Left renal cortex interstitium (tissue), 4 donors: ENCODE measurements at regions not wholly inside any gene's neighbourhood (a gene's known extent, or its start where the extent isn't known, plus 50 kb on each side); places are given as distances from the start of the nearest gene placed in this dataset.

Experiments
- DNase-seq, 4 donors: peaks; one replicate each; pipeline ENCODE4 v3.0.0-alpha.2; 2013; ENCODE audit warnings: low read depth in 4 of 4, low spot score in 2 of 4, missing footprints in 1 of 4

DNA sequence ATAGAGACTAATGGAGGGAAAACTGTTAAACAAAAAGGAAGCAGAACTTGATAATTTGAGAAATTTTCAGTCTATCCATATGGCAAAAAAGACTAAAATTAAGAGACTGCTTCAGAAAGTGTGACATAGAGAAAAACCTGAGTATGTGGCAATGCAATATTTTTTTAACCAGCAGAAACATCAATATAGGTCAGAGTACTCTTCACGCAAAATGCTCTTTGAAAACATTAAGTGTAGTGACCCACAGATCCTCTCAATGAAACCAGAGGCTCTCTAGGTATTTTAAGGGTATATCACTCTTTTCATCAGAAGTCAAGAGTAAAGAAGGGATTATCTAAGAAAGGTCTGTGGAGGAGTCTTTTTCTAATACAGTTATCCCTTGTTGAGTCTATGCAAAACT, 1394.8 kb downstream of the DSC3 start:
- no peak for DNase-seq

DNA sequence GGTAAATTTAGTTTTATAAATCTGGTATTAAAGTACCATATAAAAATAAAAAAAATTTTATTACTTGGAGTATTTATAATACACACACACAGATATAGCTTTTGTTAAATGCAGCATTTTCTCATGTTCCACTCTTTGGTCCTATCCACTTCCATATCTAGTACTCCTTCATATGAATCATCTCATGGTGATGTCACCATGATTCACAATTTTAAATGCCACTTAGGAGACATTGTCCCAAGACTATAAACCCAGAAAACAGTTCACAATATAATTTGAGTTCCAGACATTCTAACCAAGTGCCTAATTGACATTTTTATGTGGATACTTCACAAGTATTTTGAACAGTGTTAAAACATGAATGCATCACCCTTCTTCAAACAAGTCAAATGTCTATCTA, 1398.3 kb downstream of the DSC3 start:
- DNase-seq = no peak

DNA sequence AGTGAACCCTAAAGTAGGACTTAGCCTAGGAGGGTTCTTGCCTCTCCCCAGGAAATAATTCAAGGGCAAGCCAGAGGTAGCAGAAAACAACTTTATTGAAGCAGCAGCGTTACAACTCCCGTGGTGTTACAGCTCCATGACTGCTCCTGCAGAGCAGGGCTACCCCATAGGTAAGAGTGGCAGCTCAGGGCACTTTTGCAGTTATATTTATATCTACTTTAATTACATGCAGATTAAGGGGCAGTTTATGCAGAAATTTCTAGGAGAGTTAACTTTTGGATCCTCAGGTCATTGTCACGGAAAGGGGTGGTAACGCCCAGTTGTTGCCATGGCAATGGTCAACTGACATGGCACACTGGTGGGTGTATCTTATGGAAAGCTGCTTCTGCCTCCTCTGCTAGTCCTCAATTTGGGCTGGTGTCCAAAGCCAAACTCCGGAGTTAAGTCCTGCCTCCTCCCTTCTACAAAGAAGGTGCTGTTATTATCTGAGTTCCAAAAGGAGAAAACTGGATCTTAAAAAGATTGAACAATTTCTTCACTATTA, 1413.0 kb downstream of the DSC3 start:
- DNase-seq = no peak

DNA sequence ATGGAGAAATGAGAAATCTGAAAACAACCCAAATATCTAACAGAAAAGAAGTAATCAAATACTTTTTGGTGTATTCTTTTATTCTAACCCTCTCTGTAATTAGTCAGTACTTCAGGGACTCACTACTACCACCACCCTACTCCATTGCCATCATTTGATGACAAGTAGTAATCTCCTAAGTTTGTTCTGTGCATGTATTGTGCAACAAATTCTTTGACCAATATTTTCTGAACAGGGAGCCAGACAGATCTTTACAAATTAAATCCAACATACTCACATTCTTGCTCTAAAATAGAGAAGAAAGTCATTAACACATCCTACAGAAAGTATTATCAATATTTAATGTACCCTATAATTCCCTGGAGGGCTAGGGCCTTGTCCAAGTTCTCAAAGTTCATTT, 1416.4 kb downstream of the DSC3 start:
- no peak for DNase-seq

DNA sequence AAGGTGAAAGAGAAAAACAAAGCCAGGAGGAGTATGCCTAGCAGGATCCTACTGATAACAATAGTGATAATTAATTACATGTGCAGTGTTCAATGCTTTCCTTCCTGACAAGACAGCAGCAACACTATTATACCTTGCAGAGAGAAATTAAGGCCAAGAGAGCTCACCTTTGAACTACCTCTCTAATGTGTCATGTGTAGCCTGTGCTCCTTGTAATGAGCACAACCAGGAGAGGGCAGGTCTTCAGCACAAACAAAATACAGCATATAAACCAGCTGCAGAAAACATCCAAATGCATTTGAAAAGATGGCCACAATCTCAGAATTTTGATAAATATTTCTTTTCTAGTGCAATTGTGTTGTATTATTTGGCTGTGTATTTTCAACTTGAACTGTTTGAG, 1425.7 kb downstream of the DSC3 start:
- no peak for DNase-seq

DNA sequence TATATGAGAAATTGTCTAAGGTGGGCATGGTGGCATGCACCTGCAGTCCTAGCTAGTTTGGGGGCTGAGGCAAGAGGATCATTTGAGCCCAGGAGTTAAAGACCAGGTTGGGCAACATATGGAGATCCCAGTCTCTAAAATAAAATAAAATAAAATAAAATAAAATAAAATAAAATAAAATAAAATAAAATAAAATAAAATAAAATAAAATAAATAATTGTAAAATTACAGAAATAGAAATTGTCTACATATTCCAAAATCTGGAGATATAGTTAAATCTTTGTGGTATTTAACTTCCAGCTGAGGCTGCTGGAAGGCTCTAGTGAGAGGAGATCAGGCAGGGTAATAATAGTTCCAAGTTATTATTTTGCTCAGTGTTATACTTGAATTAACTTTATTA, 1432.1 kb upstream of the CDH2 start:
- DNase-seq = no peak

DNA sequence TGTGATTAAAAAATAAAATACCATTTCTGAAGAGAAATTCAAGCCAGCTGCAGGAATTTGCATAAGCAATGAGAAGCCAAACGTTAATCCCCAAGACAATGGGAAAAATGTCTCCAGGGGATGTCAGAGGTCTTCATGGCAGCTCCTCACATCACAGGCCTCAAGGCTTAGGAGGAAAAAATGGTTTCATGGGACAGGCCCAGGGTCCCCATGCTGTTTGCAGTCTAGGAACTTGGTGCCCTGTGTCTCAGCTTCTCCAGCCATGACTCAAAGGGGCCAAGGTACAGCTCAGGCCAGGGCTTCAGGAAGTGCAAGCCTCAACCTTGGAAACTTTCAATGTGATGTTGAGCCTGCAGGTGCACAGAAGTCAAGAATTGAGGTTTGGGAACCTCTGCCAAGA, 1428.4 kb upstream of the CDH2 start:
- no peak for DNase-seq

DNA sequence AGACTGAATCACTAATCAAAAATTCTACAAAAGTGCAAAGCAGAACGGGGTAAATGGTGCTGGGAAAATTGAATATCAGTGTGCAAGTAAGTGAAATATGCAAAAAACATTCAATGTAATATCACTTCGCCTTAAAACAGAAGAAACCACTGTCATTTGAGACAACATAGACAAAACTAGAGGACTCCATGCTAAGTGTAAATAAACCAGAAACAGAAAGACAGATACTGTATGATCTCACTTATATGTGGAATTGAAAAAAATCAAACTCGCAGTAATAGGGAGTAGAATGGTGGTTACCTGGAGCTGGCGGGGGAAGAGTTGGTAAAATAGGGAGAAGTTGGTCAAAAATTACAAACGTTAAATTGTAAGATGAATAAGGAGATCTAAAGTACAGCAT, 1420.0 kb upstream of the CDH2 start:
- DNase-seq = no peak

DNA sequence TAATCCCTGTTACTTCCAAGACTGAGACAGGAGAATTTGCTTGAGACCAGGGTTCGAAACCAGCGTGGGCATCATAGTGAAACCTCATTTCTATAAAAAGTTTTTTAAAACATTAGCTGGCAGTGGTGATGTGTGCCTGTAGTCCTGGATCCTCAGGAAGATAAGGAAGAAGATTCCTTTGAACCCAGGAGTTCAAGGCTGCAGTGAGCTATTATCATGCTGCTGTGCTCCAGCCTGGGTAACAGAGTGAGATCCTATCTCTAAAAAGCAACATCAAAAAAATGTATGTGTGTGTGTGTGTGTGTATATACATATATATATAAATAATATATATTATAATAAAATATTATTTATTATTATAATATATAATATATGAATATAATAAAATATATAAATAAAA, 1417.6 kb upstream of the CDH2 start:
- no peak for DNase-seq

DNA sequence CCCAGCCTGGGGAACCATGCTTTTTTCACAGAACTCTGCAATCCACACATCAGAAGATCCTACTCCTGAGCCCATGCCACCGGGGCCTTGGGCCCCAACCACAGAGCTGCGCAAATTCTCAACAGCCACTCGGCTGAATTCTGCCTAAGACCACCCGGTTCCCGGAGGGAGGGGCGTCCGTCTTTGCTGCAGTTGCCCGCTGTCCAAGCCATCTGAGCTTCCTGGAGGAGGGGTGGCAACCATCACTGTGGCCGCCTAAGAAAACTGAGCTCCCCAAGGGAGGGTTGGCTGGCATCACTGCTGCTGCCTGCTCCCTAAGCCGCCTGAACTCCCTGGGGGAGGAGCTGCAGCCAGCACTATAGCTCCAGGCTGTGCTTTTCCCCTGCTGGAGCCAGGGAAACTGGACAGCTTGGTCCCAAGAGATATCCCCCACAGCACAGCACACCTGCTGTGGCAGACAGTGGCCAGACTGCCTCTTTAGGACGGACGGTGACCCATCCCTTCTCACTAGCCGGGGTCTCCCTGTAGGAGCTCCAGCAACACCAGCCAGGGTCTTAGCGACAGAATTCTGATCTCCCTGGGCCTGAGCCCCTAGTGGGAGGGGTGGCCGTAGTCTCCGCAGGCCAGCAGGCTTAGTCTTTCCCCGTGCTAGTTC, 1411.6 kb upstream of the CDH2 start:
- no peak for DNase-seq

DNA sequence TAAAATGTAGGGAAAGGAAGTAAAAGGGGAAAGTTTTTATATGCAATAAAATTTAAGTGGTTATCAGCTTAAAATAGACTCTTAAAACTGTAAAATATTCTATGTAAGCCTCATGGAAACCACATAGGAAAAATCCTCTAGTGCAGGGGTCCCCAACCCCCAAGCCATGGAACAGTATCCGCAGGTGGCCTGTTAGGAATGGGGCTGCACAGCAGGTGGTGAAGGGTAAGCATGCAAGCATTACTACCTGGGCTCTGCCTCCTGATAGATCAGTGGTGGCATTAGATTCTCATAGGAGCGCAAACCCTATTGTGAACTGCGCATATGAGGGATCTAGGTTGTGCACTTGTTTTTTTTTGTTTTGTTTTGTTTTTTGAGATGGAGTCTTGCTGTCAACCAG, 1409.3 kb upstream of the CDH2 start:
- no peak for DNase-seq

DNA sequence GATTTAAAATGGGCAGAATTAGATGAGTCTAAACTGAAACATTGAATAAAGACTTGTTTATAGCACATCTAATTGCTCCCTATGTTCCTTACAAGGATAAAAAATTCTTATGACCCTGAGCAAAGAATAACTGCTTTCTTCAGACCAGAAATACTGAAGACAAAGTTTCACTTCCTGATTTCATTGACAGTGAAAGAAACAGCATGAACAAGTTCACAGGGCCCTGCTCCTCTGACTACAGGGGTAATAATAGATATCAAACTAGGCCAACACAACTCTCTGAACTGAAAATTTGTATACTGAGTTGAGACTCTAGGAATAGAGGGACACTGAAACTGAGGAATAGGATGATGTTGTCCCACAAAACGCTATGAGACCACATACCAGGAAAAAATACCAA, 1383.3 kb upstream of the CDH2 start:
- DNase-seq = no peak

DNA sequence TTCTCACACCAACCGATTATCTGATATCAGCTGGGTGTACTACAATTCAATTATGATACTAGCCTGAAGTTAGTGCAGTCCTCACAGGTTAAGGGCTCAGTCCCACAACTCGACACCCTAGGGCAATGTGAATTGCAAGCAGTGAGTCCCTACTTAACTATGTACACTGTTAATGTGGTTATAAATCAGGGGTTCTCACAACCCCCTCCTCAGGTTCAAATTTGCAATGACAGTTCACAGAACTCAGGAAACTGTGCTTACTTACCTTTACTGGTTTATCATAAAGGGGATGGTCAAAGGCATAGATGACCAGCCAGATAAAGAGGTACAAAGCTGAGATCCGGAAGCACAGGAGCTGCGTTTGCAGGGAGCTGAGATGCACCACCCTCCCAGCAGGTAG, 1379.1 kb upstream of the CDH2 start:
- DNase-seq = no peak

DNA sequence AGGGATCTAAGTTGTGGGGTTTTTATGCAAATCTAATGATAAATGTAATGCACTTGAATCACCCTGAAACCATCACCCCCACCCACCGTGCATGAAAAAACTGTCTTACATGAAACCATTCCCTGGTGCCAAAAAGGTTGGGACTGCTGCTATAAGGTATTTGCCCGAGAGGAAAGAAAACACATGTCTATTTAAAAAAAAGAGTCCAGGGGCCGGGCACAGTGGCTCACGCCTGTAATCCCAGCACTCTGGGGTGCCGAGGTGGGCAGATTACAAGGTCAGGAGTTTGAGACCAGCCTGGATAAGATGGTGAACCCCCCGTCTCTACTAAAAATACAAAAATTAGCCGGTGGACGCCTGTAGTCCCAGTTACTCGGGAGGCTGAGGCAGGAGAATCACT, 1372.8 kb upstream of the CDH2 start:
- no peak for DNase-seq

DNA sequence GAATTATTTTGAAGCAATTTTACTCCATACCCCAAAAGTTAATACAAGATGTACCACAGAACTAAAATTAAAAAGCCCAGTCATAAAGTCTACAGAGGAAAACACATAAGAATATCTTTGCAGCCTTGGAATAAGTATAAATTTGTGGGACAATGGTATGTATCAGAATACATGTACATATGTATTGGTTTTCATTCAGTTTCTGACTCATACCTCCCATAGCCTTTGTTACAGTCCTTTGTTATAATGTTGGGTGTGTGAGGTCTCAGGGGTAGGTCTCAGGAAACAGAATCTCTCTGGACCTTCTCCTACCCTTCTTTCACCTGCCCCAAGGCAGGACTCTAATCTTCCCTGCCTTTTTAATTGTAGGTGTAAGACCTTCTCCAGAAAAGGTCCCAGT, 1370.7 kb upstream of the CDH2 start:
- DNase-seq = no peak

DNA sequence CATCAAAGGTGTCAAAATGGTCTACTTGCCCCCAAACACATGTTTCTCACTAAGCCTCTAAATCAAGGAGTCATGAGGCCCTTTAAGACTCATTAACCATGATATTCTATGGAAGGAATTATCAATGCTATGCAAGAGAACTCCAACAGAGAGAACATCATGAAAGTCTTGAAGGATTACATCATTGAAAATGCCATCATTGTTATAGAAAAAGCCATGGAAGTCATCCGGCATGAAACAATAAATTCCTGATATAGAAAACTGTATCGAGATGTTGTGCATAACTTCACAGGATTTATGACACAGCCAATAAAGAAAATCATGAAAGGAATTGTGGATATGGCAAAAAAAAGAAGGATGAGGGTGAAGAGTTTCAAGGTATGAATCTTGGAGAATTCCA, 1363.6 kb upstream of the CDH2 start:
- no peak for DNase-seq

DNA sequence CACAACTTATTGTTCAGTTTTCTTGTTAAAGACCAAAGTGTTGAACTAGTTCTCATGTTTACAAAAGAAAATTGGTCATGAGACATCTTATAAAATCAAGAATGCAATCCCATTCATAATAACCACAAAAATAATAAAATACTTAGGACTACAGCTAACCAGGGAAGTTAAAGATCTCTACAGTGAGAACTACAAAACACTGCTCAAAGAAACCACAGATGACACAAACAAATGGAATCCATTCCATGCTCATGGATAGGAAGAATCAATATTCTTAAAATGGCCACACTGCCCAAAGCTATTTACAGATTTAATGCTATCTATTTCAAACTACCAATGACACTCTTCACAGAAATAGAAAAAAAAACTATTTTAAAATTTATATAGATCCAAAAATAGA, 1354.8 kb upstream of the CDH2 start:
- DNase-seq = no peak

DNA sequence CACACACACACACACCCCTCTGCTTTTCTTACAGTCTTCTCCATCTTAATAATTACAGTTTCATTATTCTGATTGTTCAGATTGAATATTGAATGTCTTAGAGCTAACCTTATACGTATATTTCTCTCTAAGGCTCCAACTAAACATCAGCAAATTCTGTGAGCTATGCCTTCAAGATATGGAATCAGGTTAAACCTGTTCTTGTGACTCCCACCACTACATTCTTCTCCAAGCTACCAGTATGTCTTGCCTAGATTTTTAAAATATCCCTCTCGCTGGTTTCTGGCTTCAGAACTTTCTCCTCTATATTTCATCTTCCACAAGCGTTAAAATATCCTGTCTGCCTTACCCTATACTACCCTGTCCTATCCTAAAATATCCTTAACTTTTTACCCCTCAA, 1346.4 kb upstream of the CDH2 start:
- no peak for DNase-seq

DNA sequence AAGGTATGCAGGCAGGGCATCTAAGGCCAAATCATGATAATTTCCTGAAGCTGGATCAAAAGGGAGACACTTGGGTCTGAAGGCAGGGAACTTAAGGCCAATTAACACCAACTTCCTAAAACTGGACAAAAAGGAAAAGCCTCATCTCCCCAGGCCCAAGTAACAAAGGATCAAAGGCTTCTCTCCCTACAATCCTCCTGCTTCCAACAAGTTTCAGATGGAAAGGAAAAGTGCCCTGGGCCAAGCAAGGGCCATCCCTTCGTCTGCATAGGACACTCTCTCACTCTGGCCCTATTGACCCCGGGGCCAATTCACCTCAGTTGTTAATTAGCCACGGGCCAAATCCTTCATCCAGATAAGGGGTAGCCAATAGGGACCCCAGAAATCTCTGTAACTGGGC, 1335.8 kb upstream of the CDH2 start:
- DNase-seq = no peak

DNA sequence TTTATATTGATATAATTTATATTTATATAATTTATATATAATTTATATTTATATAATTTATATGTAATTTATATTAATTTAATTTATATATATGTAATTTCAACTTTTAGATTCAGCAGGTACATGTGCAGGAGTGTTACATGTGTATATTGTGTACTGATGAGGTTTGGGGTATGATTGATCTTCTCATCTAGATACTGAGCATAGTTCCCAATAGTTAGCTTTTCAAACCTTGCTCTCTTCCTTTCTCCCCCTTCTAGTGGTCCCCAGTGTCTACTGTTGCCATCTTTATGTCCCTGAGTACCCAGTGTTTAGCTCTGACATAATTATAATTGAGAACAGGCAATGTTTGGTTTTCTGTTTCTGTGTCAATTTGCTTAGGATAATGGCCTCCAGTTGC, 1335.3 kb upstream of the CDH2 start:
- DNase-seq = no peak

DNA sequence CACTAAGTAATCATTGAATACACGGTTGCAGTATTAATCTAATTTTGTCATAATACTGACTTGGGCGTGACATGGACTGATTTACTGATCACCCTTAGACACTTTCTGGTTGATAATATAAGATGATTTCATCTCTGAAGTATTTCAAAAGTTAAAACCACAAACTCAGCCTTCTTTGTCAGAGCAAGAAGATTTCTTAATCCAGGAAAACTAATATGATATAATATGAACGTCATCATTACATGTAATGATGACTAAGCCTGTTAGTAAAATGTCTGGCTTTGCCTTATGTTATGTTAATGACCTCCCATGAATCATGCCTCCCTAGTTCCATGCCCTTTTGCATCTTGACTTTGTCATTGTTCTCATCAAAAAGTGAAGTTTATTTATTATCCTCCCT, 1325.0 kb upstream of the CDH2 start:
- no peak for DNase-seq

DNA sequence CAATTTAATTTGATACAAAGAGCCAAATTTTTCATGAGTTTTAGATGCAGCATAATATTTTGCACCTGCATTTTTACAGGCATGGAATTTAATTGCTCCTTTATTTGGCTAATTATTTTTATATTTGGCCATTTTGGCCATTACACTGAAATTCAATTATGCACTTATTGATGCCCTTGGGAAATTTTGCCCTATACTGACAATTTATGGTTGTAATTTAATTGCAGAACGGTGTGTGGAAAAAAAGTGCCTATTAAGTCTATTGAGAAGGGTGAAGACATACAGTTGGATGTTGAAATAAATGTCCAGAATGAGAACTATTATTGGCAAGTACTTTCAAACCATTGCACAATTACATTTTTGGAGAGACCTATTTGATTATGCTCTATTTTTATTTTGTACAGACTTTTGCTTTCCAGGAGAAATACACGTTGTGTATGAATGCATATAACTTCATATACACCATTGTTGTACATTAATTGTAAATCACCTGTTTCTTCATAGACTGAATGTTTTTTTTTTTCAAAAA, 1319.3 kb upstream of the CDH2 start:
- DNase-seq = no peak

DNA sequence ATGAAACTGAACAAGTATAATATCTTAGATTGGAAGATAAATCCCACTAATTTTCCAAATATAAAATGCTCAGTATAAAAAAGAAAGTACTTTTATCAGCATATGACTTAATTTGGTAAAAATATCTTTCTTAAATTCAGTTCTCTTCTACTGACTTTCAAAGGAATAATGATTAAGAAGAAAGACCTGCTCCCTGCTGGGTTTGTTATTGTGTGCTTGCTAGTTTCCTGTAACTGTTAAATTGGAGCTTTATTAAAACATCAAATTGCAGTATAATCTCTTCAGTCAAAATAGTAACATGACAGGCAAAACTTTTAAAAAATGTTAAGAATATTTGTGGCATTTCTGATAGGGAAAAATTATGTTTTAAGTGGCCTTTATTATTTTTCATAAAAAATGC, 1317.4 kb upstream of the CDH2 start:
- no peak for DNase-seq
